ENCODE measurements at regions not wholly inside any gene's neighbourhood (a gene's known extent, or its start where the extent isn't known, plus 50 kb on each side); places are given as distances from the start of the nearest gene placed in this dataset.
"Not testable (repeated sequence)": the region's sequence is repeated elsewhere in the genome, so short reads cannot be mapped to it uniquely, and the experiment has no call there.

- DNase-seq (ENCODE audit: low spot score in 2 of 2) (no peak), FAIRE-seq (no peak)
Measured at GRCh38 chr5:158056130-158056825, 197.3 kb upstream of the CLINT1 start.

DNA sequence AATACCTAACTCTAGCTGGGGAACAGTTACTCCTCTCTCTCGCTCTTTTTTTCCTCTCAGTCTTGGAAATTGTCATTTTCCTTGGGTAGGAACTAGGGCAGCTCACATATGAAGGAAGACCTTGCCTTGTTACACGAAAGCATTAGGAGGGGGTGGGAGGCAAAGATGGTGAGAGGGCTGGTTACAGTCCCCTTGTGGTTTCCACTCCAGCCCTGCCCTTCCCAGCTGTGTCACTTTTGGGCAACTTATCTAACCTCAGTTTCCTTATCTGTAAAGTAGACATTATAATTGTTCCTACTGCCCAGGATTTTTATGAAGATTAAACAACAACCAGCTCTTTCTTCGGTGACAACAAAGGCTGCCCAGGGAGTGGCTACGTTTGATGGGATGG lies 196.2 kb upstream of the CLINT1 start:
- FAIRE-seq = no peak
- no peak for DNase-seq (ENCODE audit: low spot score in 2 of 2)

DNA sequence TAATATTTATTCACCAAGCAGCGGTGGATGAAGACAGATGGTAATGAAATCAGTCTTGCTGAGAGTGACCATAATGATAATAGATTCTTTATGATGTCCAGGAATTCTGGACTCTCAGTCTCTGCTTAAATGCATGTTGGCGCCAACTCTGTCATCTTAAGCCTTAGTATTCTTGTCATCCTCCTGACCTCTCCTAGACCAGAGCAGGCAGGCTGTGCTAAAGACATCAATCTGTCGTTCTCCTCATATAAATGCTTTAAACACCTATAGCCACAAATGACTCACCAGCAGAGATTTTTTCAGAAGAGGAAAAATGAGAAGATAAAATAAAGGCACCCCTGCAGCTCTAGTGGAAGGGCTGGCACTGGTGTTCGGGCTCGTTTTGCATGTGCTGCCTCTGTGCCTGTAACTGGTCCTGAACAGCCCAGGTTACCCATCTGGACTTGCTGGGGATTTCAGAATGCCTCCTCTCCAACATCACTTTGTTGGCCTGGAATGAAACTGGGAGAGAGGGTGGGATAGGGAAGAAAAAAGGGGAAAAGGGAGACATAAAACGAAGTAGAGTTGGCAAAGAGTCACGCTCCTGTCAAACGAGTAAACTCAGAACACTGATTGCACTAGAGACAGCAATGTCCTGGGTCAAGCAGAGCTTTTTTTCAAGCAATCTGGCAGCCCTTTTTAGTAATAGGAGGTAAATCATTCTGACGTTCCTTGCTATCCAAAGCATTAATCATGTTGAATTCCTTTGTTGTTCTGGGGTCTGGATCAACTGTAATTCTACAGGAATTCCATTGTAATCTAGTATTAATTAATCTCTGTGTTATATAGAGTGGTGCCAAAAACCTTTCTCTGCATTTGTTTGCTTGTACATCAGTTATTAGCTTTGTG lies 195.5 kb upstream of the CLINT1 start:
- DNase-seq (ENCODE audit: low spot score in 2 of 2) (no peak), FAIRE-seq (no peak)

GRCh38 chr5:158051036-158051435 lies 192.1 kb upstream of the CLINT1 start:
- DNase-seq (ENCODE audit: low spot score in 2 of 2) (no peak), FAIRE-seq (no peak)

DNA sequence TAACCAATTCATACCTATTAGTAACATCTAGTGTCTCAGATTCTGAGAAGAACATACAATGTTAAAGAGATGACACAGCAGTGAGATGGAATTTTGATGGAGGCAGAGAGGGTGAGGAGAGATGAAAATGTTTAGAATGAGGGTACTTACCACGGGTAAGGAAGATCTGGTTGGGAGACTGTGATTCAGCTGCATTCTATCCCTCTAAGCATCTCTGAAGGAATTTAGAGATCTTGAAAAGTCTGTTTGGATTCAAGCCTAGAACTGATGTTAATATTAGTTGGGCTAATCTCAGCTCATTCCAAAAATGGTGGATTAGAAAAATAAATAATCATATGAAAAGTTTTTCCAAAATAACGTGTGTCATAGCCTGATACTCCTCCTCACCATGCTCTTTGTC lies 191.5 kb upstream of the CLINT1 start:
- DNase-seq (ENCODE audit: low spot score in 2 of 2) (no peak), FAIRE-seq (no peak)

DNA sequence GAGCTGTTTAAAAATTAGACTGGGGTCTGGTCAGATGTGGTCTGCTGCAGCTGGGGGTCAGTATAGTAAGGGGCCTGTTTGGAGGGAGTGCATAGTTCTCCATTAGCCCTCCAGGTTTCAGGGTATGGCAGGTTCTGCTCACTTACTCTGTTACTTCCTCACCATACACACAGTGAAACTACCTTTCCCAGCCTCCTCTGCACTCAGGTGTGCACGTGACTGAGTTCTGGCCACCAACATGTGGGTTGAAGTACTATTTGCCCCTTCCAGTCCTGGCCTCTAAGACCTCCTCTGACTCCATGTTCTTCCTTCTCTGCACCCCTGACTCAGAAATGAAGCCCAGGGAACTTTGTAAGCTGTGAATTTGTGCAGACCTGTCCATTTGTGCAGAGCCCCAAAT lies 190.5 kb upstream of the CLINT1 start:
- FAIRE-seq (no peak), DNase-seq (ENCODE audit: low spot score in 2 of 2) (no peak)

GRCh38 chr5:158045696-158046095 lies 186.8 kb upstream of the CLINT1 start:
- no peak for FAIRE-seq
- no peak for DNase-seq (ENCODE audit: low spot score in 2 of 2)

GRCh38 chr5:158039911-158040347 lies 181.0 kb upstream of the CLINT1 start:
- no peak for DNase-seq (ENCODE audit: low spot score in 2 of 2)
- no peak for FAIRE-seq

DNA sequence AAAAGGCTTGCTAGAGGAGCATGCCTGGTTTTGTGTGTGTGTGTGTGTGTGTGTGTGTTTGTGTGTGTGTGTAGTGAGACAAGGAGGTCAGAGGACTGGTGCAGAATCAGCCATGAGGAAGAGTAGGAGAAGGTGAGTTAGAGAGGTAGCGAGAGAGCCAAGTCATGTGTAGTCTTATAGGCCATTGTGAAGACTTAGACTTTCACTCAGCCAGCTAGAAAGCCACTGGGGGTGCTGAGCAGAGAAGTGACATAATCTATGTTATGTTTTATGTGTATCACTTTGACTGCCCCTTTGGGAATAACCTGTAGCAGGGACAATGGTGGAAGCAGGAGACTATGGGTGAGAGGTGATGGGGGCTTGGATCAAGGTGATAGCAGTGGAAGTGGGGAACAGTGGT lies 180.5 kb upstream of the CLINT1 start:
- DNase-seq (ENCODE audit: low spot score in 2 of 2) (no peak), FAIRE-seq (no peak)

GRCh38 chr5:158036983-158037595 lies 178.1 kb upstream of the CLINT1 start:
- not testable (repeated sequence) for DNase-seq (ENCODE audit: low spot score in 2 of 2); FAIRE-seq

DNA sequence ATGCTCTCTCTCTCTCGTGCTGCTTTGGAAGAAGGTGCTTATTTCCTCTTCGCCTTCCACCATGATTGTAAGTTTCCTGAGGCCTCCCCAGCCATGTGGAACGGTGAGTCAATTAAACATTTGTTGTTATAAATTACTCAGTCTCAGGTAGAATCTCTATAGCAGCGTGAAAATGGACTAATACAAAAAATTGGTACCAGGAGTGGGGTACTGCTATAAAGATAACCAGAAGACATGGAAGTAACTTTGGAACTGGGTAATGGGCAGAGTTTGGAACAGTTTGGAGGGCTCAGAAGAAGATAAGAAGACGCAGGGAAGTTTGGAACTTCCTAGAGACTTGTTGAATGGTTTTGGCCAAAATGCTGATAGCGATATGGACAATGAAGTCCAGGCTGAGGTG lies 175.6 kb upstream of the CLINT1 start:
- not testable (repeated sequence) for FAIRE-seq; DNase-seq (ENCODE audit: low spot score in 2 of 2)

DNA sequence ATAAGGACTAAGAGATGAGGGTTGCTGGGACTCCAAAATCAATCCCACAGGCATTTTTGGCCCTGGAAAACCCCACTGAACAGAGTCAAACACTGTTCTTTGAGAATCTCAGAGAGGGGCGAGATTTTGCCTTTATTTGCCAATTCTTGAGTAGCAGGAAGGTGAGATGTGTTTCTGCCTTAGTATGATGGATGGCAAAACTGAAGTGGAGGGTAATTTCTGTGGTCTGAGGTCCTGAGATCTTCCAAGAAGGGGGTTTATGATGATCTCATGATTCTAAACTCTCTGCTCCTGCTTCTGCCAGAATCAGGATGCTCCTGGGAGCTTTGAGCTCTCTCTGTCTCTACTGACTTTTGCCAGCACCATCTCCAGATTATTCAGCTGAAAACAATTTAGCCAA lies 174.8 kb upstream of the CLINT1 start:
- FAIRE-seq (no peak), DNase-seq (ENCODE audit: low spot score in 2 of 2) (no peak)

DNA sequence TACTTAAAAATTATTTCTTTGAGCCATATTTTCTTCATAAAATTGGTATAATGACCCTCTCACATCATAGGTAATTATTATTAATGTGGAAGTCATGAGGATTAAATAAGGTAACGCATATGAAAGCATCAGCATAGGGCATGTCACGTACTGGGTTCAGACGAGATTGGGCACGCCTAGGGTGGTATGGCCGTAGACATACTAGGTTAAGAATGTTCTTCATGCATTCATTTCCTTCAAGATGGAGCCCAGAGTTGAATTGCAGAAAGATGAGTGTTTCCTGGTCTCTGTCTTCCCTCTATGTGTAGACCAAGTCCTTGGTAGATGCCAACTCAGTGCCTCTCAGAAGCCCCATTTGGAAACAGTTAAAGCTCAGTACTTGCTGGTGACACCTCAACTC lies 174.1 kb upstream of the CLINT1 start:
- DNase-seq (ENCODE audit: low spot score in 2 of 2) (no peak), FAIRE-seq (no peak)

DNA sequence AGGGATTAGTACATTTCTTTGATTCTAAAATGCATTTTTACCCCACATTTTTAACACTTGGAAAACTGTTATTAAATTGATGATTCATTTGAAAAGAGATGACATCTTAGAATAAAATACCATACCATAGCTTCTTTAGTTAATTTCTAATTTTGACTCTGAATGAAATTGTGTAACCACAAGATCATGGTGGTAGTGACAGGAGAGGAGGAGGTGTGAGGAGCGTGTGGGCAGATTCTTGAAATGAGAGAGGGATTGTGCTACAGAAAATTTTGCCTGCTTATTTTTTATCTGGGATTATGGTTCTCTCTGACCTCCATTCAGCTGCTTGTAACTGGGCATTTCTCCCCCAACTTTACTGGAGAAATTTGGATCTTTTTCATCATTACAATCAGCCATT lies 173.3 kb upstream of the CLINT1 start:
- no peak for DNase-seq (ENCODE audit: low spot score in 2 of 2)
- no peak for FAIRE-seq

DNA sequence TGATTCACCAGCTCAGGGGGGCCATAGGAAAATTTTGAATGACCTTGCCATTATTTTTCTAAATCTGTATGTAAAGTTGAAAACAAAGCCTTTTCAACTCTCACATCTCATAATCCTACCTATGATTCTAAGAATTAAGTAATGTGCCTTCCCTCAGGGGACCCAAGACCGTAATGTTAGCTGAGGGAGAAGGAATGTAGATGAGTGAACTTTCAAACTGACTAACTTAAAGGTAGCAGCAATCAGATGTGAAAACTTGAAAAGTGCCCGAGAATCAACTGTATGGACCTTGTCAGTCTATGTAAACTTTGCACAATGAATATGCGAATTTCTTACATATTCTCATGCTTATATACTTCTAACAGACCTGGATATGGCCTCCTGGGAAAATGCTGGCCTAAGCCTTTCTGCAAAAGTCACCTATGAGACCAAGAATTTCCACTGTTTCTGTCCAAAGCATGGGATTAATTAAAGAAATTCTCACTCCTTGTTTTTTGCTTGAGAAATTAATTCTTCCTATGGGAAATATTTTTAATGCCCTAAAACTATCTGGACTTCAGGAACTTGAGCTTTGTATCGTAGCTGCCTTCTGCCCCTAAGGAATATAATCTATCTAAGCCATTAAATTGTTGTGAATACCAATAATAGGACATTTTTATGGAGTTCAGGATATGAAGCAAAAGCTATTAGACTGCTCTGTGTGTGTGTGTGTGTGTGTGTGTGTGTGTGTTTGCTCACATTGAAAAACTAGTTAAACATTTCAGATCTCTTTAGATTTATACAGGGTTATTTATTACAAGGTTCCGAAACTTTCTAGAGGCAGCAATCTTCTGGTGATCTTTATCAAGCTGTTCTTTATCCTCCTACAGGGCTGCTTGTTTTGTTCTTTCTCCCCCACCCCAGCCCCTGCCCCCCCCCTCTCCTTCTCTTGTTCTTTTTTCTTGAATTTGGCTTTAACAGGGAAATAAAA lies 169.1 kb upstream of the CLINT1 start:
- FAIRE-seq = no peak
- no peak for DNase-seq (ENCODE audit: low spot score in 2 of 2)

DNA sequence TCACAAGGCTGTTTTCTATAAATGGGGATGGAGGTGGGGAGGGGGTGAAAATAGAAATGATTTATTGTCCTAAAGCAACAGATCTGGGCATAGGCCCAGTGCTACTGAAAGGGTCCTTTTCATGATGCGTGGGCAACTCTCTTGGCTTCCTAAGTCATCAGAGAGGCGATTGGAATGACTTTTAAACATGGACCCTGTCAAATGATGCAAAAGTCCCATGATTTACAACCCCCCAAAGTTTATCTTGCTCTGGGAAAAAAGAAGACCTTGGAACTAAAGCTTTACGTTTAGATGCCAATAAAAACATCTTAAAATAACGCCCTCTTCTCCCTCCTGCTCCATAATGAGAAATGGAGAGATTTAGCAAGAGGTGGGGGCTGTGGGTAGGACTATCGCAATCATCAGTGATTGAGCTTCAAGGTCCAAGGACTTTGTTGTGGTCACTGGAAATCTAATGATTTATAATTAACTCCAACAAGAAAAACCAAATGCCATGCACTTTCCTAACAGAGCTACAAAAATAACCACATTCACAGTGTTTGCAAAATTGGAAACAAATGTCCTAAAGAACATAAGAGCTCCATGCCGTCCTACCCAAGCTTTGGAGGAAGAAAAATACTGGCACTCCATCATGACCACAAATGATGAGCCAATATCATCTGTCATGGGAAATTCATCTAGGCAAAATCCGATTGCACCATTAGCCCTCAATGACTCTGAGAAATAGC lies 167.5 kb upstream of the CLINT1 start:
- FAIRE-seq = no peak
- no peak for DNase-seq (ENCODE audit: low spot score in 2 of 2)

DNA sequence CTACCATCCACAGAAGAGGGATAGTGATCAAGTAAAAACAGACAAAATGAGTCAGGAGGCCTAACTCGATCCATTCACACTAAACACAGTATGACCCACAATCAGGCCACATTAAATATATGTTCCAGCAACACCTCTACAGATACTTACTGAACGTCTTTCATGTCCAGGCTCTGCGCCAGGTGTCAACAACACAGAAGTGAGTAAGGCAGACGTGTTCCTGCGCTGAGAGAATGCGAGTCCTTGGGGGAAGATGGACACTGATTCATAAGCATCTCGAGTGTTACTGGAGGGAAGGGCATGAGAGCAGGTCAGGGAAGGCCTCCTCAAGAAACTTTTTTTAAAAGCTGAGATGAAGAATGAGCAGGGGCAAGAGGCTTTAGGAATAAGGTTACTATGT lies 164.3 kb upstream of the CLINT1 start:
- FAIRE-seq (no peak), DNase-seq (ENCODE audit: low spot score in 2 of 2) (no peak)

GRCh38 chr5:158022837-158023236 lies 163.9 kb upstream of the CLINT1 start:
- FAIRE-seq (no peak), DNase-seq (ENCODE audit: low spot score in 2 of 2) (no peak)

- DNase-seq (ENCODE audit: low spot score in 2 of 2) = no peak
- no peak for FAIRE-seq
Measured at GRCh38 chr5:158022393-158022792, 163.4 kb upstream of the CLINT1 start.

Data from frontal cortex (tissue), 3 donors.